ACHN (cell line): ENCODE measurements at regions not wholly inside any gene's neighbourhood (a gene's known extent, or its start where the extent isn't known, plus 50 kb on each side); places are given as distances from the start of the nearest gene placed in this dataset.

Experiments
- DNase-seq: peaks from one replicate; pipeline ENCODE4 v3.0.0-alpha.2; 2015
- in situ Hi-C: cut with HindIII; loops from 2 replicates; pipeline ENCODE4 v1.10.0; 2017; ENCODE audit warnings: low sequenced_read_pairs, low pct_ligation_motif_present, low pct_unique_long_range_greater_than_20kb

- no peak for DNase-seq
- in situ Hi-C loops = no loop called here
Observed at GRCh38 chr16:86363836-86364618, 146.3 kb upstream of the FOXF1 start.

- no peak for DNase-seq
- in situ Hi-C loops = no loop called here
Observed at GRCh38 chr16:86364653-86365380, 145.5 kb upstream of the FOXF1 start.

GRCh38 chr16:86365513-86366273, 144.6 kb upstream of the FOXF1 start:
- in situ Hi-C loops = no loop called here
- no peak for DNase-seq

- no peak for DNase-seq
- in situ Hi-C loops = no loop called here
Observed at GRCh38 chr16:86366481-86366880, 143.8 kb upstream of the FOXF1 start.

GRCh38 chr16:86367291-86368072, 142.8 kb upstream of the FOXF1 start:
- in situ Hi-C loops = no loop called here
- DNase-seq = no peak

GRCh38 chr16:86368261-86368660, 142.1 kb upstream of the FOXF1 start:
- no peak for DNase-seq
- in situ Hi-C loops = no loop called here

GRCh38 chr16:86370062-86370461, 140.3 kb upstream of the FOXF1 start:
- no peak for DNase-seq
- in situ Hi-C loops = no loop called here

- DNase-seq = no peak
- in situ Hi-C loops = no loop called here
Observed at GRCh38 chr16:86371083-86371803, 139.1 kb upstream of the FOXF1 start.

- in situ Hi-C loops = no loop called here
- no peak for DNase-seq
Observed at GRCh38 chr16:86372193-86372592, 138.1 kb upstream of the FOXF1 start.

GRCh38 chr16:86373276-86373901, 136.9 kb upstream of the FOXF1 start:
- in situ Hi-C loops = no loop called here
- no peak for DNase-seq

- in situ Hi-C loops = no loop called here
- no peak for DNase-seq
Observed at GRCh38 chr16:86374603-86375130, 135.7 kb upstream of the FOXF1 start.

- in situ Hi-C loops = no loop called here
- DNase-seq = no peak
Observed at GRCh38 chr16:86375364-86375763, 135.0 kb upstream of the FOXF1 start.

GRCh38 chr16:86375851-86376250, 134.5 kb upstream of the FOXF1 start:
- no peak for DNase-seq
- in situ Hi-C loops = no loop called here

GRCh38 chr16:86376837-86377236, 133.5 kb upstream of the FOXF1 start:
- DNase-seq = no peak
- in situ Hi-C loops = no loop called here

- no peak for DNase-seq
- in situ Hi-C loops = no loop called here
Observed at GRCh38 chr16:86377251-86378022, 132.9 kb upstream of the FOXF1 start.

- no peak for DNase-seq
- in situ Hi-C loops = no loop called here
Observed at GRCh38 chr16:86378128-86378527, 132.2 kb upstream of the FOXF1 start.
